HG02678 (cell line): ENCODE measurements at regions not wholly inside any gene's neighbourhood (a gene's known extent, or its start where the extent isn't known, plus 50 kb on each side); places are given as distances from the start of the nearest gene placed in this dataset.
"Not testable (repeated sequence)": the region's sequence is repeated elsewhere in the genome, so short reads cannot be mapped to it uniquely, and the experiment has no call there.

Source experiments
- ATAC-seq: cut with Tn5 transposase; IDR thresholded peaks from one replicate; pipeline ENCODE4 v1.9.1; 2021; ENCODE audit warnings: mild to moderate bottlenecking, moderate library complexity; ENCODE audit not compliant: unreplicated experiment

- no peak for ATAC-seq
Measured at GRCh38 chr5:36389245-36389644, 87.5 kb upstream of the RANBP3L start.

DNA sequence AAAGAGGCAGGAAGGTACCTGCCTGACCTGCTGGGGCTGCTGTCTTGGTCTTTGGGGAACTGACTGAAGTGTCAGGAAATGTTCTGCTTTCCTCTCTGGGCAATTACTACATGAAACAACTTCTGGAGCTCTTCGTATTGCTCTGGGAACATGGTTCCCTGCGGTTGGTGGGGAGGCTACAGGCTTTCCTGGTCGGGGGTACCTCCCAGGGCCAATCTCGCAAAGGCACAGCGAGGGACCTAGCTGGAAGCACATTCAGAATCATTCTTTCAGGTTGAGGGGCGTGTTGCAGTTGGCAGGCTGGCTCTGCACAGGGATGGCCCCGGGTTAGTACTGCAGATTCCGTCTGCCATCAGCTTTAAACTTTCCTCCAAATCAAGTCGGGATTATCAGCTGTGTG is 88.9 kb upstream of the RANBP3L start:
- ATAC-seq = no peak

GRCh38 chr5:36392186-36392585 is 90.5 kb upstream of the RANBP3L start:
- no peak for ATAC-seq

- no peak for ATAC-seq
Measured at GRCh38 chr5:36392818-36393217, 91.1 kb upstream of the RANBP3L start.

DNA sequence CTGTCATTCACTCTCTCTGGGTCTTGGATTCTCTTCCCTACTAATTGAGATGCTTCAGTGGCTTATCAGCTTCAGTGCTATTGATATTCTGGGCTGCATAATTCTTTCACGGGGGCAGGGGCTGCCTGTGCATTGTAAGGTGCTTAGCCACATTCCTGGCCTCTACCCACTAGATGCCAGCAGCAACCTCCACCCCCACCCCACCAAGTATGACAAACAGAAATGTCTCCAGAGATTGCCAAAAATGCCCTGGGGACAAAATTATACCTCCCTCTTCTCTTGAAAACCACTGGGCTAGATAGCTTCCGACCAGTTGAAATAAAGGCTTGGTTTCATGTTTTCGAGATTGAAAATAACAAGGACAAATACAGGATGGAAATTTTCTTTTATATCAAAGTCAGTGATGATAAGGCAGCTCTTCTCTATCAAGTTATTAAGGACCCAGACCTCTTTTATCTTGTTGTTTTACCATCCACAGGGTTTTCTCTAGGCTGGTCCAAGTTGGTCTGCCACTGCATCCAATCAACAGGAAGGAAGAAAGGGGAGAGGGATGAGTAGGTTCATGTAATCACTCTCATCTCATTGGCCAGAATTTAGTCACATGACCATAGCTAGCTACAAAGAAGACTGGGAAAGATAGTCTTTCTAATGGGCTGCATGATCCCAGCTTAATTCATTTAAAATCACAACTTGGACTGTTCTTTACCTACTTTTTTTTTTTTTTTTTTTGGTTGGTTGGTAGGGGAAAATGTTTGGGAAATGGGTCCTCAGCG is 92.1 kb upstream of the RANBP3L start:
- ATAC-seq = no peak

DNA sequence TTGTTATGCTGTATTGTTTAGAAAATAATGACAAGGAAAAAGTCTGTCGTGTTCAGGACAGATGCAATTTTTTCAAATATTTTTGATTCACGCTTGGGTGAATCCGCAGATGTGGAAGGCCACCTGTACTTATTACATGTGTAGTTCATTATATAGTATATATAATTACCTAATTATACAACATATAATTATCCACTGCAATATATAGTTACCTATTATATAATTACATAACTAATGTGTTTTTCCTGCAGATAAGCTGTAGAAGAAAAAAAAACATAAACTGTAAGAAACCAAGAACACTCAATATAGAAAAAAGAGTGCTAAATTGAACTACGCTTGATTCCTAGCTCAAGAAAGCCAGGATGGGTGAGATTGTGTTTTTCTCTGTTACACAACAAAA is 93.6 kb upstream of the RANBP3L start:
- no peak for ATAC-seq

DNA sequence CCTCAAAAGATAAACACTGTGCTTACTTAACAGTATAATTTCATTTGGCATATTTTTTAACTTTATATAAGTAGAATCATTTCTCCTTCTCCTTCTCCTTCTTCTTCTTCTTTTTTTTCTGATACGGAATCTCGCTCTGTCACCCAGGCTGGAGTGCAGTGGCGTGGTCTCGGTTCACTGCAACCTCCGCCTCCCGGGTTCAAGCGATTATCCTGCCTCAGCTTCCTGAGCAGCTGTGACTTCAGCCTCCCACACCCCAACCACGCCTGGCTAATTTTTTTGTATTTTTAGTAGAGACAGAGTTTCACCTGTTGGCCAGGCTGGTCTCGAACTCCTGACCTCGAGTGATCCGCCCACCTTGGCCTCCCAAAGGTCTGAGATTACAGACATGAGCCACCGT is 94.2 kb upstream of the RANBP3L start:
- not testable (repeated sequence) for ATAC-seq

DNA sequence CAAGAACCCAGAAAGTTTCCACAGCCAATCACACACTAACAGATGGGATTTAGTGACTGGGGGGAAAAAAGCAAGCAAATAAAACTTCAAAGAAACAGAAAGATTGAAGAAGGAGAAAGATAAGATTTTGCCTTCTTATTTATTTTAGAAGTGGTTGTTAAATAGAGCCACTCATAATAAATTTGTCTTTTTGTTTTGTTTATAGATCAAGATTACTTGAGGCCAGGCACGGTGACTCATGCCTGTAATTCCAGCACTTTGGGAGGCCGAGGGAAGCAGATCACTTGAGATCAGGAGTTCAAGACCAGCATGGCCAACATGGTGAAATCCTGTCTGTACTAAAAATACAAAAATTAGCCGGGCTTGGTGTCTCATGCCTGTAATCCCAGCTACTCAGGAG is 94.9 kb upstream of the RANBP3L start:
- ATAC-seq = no peak

GRCh38 chr5:36397901-36398536 is 96.3 kb upstream of the RANBP3L start:
- ATAC-seq = no peak

DNA sequence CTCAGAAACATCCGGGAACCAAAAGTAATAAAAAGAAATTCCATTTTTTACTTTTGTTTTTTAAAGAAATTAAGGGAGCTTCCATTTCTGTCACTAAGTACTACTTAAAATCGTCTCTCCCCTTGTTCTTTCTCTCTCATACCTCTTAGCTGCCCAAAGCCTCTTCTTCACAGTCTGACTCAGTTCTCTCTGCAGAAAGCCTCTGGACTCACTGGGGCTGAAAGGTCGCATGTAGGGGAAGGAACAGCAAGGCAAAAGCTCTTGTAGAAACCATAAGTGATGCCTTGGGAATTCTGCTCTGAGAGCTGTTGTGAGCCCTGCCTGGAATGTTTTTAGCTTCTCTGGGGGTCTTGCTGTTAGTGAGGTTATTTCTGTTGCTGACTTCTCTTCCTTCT is 100.8 kb upstream of the RANBP3L start:
- ATAC-seq = no peak

GRCh38 chr5:36403632-36404311 is 102.1 kb upstream of the RANBP3L start:
- no peak for ATAC-seq

GRCh38 chr5:36406023-36406422 is 104.3 kb upstream of the RANBP3L start:
- no peak for ATAC-seq

DNA sequence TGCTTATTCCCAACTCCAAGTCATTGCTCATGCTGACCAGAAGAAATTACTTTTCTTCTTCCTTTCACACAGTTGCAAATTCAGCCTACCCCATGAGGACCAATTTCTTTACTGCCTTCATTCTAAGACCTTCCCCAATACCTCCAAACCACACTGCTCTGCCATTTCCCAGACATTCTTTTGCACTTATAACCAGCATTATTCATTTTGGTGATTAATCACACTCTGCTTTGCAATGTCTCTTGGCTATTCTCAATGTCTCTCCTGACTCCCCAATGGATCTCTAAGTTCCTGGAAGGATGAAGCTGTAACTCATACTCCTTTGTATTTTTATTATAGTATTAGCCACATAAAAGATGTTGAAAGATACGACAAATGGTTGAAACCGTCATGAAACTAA is 105.7 kb upstream of the RANBP3L start:
- no peak for ATAC-seq

DNA sequence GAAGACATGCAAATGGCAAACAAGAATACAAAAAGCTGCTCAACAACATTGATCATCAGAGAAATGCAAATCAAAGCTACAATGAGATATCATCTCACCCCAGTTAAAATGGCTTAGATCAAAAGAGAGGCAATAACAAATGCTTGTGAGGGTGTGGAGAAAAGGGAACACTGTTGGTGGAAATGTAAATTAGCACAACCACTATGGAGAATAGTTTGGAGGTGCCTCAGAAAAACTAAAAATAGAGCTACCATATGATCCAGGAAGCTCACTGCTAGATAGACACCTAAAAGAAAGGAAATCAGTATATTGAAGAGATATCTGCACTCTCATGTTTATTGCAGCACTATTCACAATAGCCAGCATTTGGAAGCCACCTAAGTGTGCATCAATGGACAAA is 108.0 kb upstream of the RANBP3L start:
- not testable (repeated sequence) for ATAC-seq

- not testable (repeated sequence) for ATAC-seq
Measured at GRCh38 chr5:36410672-36411071, 109.0 kb upstream of the RANBP3L start.

GRCh38 chr5:36414869-36415282 is 113.2 kb upstream of the RANBP3L start:
- ATAC-seq = no peak

- no peak for ATAC-seq
Measured at GRCh38 chr5:36416605-36417004, 114.9 kb upstream of the RANBP3L start.

GRCh38 chr5:36417221-36417620 is 115.5 kb upstream of the RANBP3L start:
- no peak for ATAC-seq

GRCh38 chr5:36417668-36418067 is 116.0 kb upstream of the RANBP3L start:
- ATAC-seq = no peak

DNA sequence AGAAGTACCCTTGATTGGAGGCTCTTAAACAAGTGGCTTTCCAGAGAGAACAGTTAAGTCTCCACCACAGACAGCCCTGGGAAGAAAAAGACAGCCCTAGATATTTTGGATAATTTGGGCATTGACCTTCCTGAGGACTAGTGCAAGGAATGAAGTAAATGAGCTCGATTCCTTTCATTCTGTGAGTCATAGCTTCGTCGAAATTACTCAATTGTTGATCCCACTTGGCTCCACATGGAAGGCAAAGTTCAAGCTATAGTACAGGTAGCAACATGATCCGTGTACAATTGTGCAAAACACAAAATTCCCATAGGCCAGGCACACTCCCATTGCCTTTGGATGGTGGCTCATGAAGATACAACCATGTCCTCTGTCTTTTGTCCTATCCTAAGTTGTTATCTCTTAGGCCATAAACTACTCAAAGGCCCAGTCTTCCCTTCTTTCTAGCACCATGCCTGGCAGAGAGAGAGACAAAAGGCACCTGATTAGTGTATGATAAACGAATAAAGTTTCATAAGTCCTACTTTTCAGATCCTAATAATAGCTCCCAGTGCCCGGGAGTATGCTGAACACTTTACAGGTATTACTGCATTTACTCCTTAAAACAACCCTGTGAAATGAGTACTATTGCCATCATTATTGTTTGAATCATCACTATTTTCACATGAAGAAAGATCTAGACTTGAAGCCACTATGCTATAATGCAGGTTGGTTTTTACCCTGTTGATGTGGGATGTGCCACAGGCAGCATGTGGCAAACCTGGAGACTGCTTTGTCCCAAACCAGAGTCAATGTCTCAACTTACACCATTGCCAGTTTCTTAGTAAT is 116.7 kb upstream of the RANBP3L start:
- no peak for ATAC-seq

DNA sequence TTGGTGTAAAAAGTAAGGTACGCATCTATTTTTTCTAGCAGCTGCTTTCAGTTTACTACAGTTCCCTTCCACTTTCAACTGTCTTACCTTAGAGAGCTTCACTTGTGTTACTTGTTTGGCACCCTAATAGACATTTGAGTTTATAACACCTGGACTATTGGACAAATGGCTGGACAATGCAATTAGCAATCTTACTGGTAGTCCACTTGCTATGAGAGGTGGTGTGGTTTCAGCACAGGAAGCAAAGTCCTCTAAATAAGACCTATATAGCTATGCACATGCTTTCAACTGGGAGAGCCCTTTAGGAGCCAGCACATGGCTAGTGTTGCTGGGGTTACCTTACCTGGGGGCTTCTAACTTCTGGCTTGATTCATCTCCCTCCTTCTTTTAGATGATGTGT is 119.6 kb upstream of the RANBP3L start:
- ATAC-seq = no peak
